ENCODE measurements at regions not wholly inside any gene's neighbourhood (a gene's known extent, or its start where the extent isn't known, plus 50 kb on each side); places are given as distances from the start of the nearest gene placed in this dataset.
"Not testable (repeated sequence)": the region's sequence is repeated elsewhere in the genome, so short reads cannot be mapped to it uniquely, and the experiment has no call there.

GRCh38 chr12:111247083-111247783, 121.7 kb downstream of the PHETA1 start:
- no peak for DNase-seq

GRCh38 chr12:111246477-111247011, 122.4 kb downstream of the PHETA1 start:
- DNase-seq, result no peak

GRCh38 chr12:111245701-111246476, 123.0 kb downstream of the PHETA1 start:
- DNase-seq, result no peak

- no peak for DNase-seq
Observed at GRCh38 chr12:111244673-111245072, 124.2 kb downstream of the PHETA1 start.

GRCh38 chr12:111242817-111243216, 126.1 kb downstream of the PHETA1 start:
- not testable (repeated sequence) for DNase-seq

GRCh38 chr12:111242184-111242583, 126.7 kb downstream of the PHETA1 start:
- no peak for DNase-seq

GRCh38 chr12:111240374-111240773, 128.5 kb downstream of the PHETA1 start:
- DNase-seq, result no peak

GRCh38 chr12:111239235-111239634, 129.7 kb downstream of the PHETA1 start:
- DNase-seq, result no peak

- DNase-seq, result no peak
Observed at GRCh38 chr12:111238075-111238734, 130.7 kb downstream of the PHETA1 start.

GRCh38 chr12:111234491-111234890, 134.4 kb downstream of the PHETA1 start:
- DNase-seq, result not testable (repeated sequence)

GRCh38 chr12:111233786-111234185, 135.1 kb downstream of the PHETA1 start:
- no peak for DNase-seq

GRCh38 chr12:111230649-111231048, 138.2 kb downstream of the PHETA1 start:
- no peak for DNase-seq

GRCh38 chr12:111228916-111229666, 139.8 kb downstream of the PHETA1 start:
- no peak for DNase-seq

GRCh38 chr12:111227476-111228420, 141.1 kb downstream of the PHETA1 start:
- no peak for DNase-seq

- DNase-seq, result no peak
Observed at GRCh38 chr12:111226680-111227079, 142.2 kb downstream of the PHETA1 start.

- no peak for DNase-seq
Observed at GRCh38 chr12:111225307-111225706, 143.6 kb downstream of the PHETA1 start.

GRCh38 chr12:111224186-111225066, 144.5 kb downstream of the PHETA1 start:
- DNase-seq, result no peak

- DNase-seq, result no peak
Observed at GRCh38 chr12:111222523-111222922, 146.4 kb downstream of the PHETA1 start.

- no peak for DNase-seq
Observed at GRCh38 chr12:111222027-111222414, 146.9 kb downstream of the PHETA1 start.

All from activated naive CD4-positive, alpha-beta T cell (primary cell).